SK-N-SH (cell line): ENCODE measurements at regions not wholly inside any gene's neighbourhood (a gene's known extent, or its start where the extent isn't known, plus 50 kb on each side); places are given as distances from the start of the nearest gene placed in this dataset.

Experiments used
- SIN3A ChIP-seq: IDR thresholded peaks from 2 replicates; pipeline ENCODE4 v1.6.1; 2012; ENCODE audit warnings: low read depth, mild to moderate bottlenecking, low read length, moderate library complexity, borderline replicate concordance
- TAF1 ChIP-seq: IDR thresholded peaks from 2 replicates; pipeline ENCODE4 v1.6.1; 2012; ENCODE audit warnings: low read depth, mild to moderate bottlenecking, low read length, moderate library complexity, borderline replicate concordance
- TF ChIP-seq, protein P1 (sequence below): fragments of 150-350 bp; IDR thresholded peaks from 2 replicates; pipeline ENCODE4 v1.6.1; 2017; ENCODE audit warnings: antibody characterized with exemption, low read length, low read depth, borderline replicate concordance
- TF ChIP-seq, protein P2 (sequence below): fragments of 200-600 bp; sonication (generic); IDR thresholded peaks from 2 replicates; pipeline ENCODE4 v1.6.1; 2017; ENCODE audit warnings: antibody characterized with exemption, mild to moderate bottlenecking, moderate library complexity

DNA sequence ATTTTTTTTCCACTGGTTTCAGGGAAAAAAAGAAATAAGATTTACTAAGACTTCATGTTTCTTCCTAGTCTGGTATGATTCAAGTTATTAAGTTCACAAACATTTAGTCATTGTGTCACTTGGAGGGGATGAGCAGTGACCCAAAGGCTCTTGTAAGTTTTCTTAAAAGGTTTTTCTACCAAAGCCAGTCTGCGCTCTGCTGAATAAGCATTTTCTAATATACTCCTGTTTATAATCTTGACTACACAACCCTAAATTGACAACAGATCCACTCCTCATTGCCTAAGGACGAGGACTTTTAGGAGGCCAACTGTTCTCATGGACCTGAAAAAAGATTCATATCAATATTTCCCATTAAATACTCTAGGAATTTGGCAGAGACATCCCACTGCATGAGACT, 161.1 kb upstream of the TLL1 start:
- TF ChIP-seq, protein P1, sequence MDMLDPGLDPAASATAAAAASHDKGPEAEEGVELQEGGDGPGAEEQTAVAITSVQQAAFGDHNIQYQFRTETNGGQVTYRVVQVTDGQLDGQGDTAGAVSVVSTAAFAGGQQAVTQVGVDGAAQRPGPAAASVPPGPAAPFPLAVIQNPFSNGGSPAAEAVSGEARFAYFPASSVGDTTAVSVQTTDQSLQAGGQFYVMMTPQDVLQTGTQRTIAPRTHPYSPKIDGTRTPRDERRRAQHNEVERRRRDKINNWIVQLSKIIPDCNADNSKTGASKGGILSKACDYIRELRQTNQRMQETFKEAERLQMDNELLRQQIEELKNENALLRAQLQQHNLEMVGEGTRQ, result no peak
- TF ChIP-seq, protein P2, sequence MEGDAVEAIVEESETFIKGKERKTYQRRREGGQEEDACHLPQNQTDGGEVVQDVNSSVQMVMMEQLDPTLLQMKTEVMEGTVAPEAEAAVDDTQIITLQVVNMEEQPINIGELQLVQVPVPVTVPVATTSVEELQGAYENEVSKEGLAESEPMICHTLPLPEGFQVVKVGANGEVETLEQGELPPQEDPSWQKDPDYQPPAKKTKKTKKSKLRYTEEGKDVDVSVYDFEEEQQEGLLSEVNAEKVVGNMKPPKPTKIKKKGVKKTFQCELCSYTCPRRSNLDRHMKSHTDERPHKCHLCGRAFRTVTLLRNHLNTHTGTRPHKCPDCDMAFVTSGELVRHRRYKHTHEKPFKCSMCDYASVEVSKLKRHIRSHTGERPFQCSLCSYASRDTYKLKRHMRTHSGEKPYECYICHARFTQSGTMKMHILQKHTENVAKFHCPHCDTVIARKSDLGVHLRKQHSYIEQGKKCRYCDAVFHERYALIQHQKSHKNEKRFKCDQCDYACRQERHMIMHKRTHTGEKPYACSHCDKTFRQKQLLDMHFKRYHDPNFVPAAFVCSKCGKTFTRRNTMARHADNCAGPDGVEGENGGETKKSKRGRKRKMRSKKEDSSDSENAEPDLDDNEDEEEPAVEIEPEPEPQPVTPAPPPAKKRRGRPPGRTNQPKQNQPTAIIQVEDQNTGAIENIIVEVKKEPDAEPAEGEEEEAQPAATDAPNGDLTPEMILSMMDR, result no peak
- TF ChIP-seq TAF1 (no peak), SIN3A (no peak)
